HepG2 (cell line): ENCODE measurements at regions not wholly inside any gene's neighbourhood (a gene's known extent, or its start where the extent isn't known, plus 50 kb on each side); places are given as distances from the start of the nearest gene placed in this dataset.

Experiments used
- ATAC-seq: fragments of 200-7000 bp; cut with Tn5 transposase; 3 replicates; pipeline ENCODE4 v1.9.1; 2020; ENCODE audit warnings: mild to moderate bottlenecking, moderate library complexity
- BruUV-seq: library from RNA; stranded (reverse); fragments of 400-500 nt; replicated peaks from 2 replicates; lab custom pipeline; 2021; lab: Mats Ljungman, UMichigan
- CTCF ChIA-PET: fragments of 300-600 bp; formaldehyde crosslinking; extraction: SDS; loops from one replicate; lab custom pipeline; 2021; ENCODE audit warnings: low total read pairs, inconsistent platforms, low intra/inter-chr PET ratio; lab: Yijun Ruan, JAX
- POLR2A ChIA-PET: fragments of 350-600 bp; sonication (Branson Sonifier 250); formaldehyde crosslinking; loops from one replicate; lab custom pipeline; 2020; ENCODE audit warnings: antibody characterized with exemption, inconsistent platforms; lab: Yijun Ruan, JAX
- DNase-seq: peaks from one replicate; pipeline ENCODE4 v3.0.0-alpha.2; 2015; ENCODE audit warnings: low spot score
- FAIRE-seq: peaks from 3 replicates; lab custom pipeline; 2011; peaks lifted over from hg19 to GRCh38; lab: Jason Lieb, UNC
- H2AFZ ChIP-seq: one replicate; pipeline ENCODE4 v1.6.1; 2011; ENCODE audit warnings: low read length, inconsistent platforms
- H3K27ac ChIP-seq: fragments of 300-600 bp; 3 replicates; pipeline ENCODE4 v1.8.0; 2011; ENCODE audit warnings: mixed run types, mild to moderate bottlenecking, mixed read lengths, low read length, inconsistent platforms; ENCODE audit not compliant: insufficient read depth; ENCODE audit errors: extremely low read length
- H3K27me3 ChIP-seq, 2 experiments: fragments of 200-600 bp in 1 of 2; 2 replicates in 1 of 2; 3 replicates in 1 of 2; pipeline versions ENCODE4 v1.6.0 to v1.8.0; 2011; ENCODE audit warnings: low read length in 2 of 2, mild to moderate bottlenecking in 2 of 2, moderate library complexity in 2 of 2, inconsistent platforms in 1 of 2; ENCODE audit not compliant: insufficient read depth in 2 of 2, control insufficient read depth in 1 of 2
- H3K36me3 ChIP-seq, 2 experiments: fragments of 200-600 bp in 1 of 2; replicated peaks in 1 of 2; 2 replicates in 1 of 2; 3 replicates in 1 of 2; pipeline versions ENCODE4 v1.5.1 to v1.8.0; 2011; ENCODE audit warnings: low read length in 2 of 2, inconsistent platforms in 1 of 2; ENCODE audit not compliant: insufficient read depth in 2 of 2, control insufficient read depth in 1 of 2
- H3K4me1 ChIP-seq: 2 replicates; pipeline ENCODE4 v1.5.1; 2012; ENCODE audit warnings: low read length, inconsistent platforms; ENCODE audit not compliant: insufficient read depth
- H3K4me2 ChIP-seq: 2 replicates; pipeline ENCODE4 v1.6.0; 2011; ENCODE audit warnings: low read depth, low read length, inconsistent platforms
- H3K4me3 ChIP-seq, 3 experiments: fragments of 200-600 bp in 1 of 3; sonication (generic), shearing (Covaris generic) in 1 of 3; replicated peaks in 1 of 3; 2 replicates each; pipeline ENCODE4 v1.5.1; 2011 to 2016; ENCODE audit warnings: low read length in 3 of 3, inconsistent platforms in 2 of 3, low read depth in 2 of 3, mild to moderate bottlenecking in 2 of 3, control low read depth in 1 of 3, mixed read lengths in 1 of 3; ENCODE audit not compliant: insufficient read depth in 1 of 3
- H3K79me2 ChIP-seq: one replicate; pipeline ENCODE4 v1.6.1; 2011; ENCODE audit warnings: low read length, inconsistent platforms; ENCODE audit not compliant: insufficient read depth
- H3K9ac ChIP-seq: 2 replicates; pipeline ENCODE4 v1.6.0; 2011; ENCODE audit warnings: mild to moderate bottlenecking, low read depth, low read length, inconsistent platforms; ENCODE audit not compliant: insufficient read depth
- H3K9me3 ChIP-seq: 2 replicates; pipeline ENCODE4 v1.5.1; 2012; ENCODE audit warnings: mild to moderate bottlenecking, low read length
- H4K20me1 ChIP-seq: 2 replicates; pipeline ENCODE4 v1.6.0; 2011; ENCODE audit warnings: inconsistent platforms, mild to moderate bottlenecking, low read length, moderate library complexity; ENCODE audit not compliant: insufficient read depth
- ETS1 ChIP-seq: sonication (generic); formaldehyde crosslinking; IDR thresholded peaks from 2 replicates; pipeline ENCODE4 v1.4.0; 2020; ENCODE audit warnings: missing genetic modification reagents
- ETV5 ChIP-seq: IDR thresholded peaks from 2 replicates; pipeline ENCODE4 v1.6.1; 2018; ENCODE audit warnings: missing biosample characterization, missing genetic modification reagents, inconsistent platforms, borderline replicate concordance
- HNF4G ChIP-seq, 2 experiments: sonication (generic) in 1 of 2; formaldehyde crosslinking in 1 of 2; IDR thresholded peaks; 2 replicates each; pipeline versions ENCODE4 v1.4.0 to v1.6.1; 2011 to 2020; ENCODE audit warnings: borderline replicate concordance in 2 of 2, low read depth in 2 of 2, mild to moderate bottlenecking in 2 of 2, low read length in 1 of 2, missing genetic modification reagents in 1 of 2, moderate library complexity in 1 of 2
- MXD4 ChIP-seq: IDR thresholded peaks from 2 replicates; pipeline ENCODE4 v1.6.1; 2016; ENCODE audit warnings: mild to moderate bottlenecking, missing biosample characterization, missing genetic modification reagents
- NCOA1 ChIP-seq: sonication (generic); formaldehyde crosslinking; IDR thresholded peaks from 2 replicates; pipeline ENCODE4 v1.9.0; 2021; ENCODE audit warnings: missing genetic modification reagents
- NR0B2 ChIP-seq: sonication (generic); formaldehyde crosslinking; IDR thresholded peaks from 2 replicates; pipeline ENCODE4 v1.4.0; 2020; ENCODE audit warnings: mild to moderate bottlenecking, missing genetic modification reagents
- NR2F6 ChIP-seq, 2 experiments: IDR thresholded peaks; 2 replicates each; pipeline ENCODE4 v1.6.1; 2016; ENCODE audit warnings: antibody characterized with exemption in 1 of 2, mild to moderate bottlenecking in 1 of 2
- RBAK ChIP-seq: sonication (generic); formaldehyde crosslinking; IDR thresholded peaks from 2 replicates; pipeline ENCODE4 v1.5.1; 2020; ENCODE audit warnings: mild to moderate bottlenecking, missing genetic modification reagents
- SMAD9 ChIP-seq: sonication (generic); formaldehyde crosslinking; IDR thresholded peaks from 2 replicates; pipeline ENCODE4 v1.5.1; 2020; ENCODE audit warnings: mild to moderate bottlenecking, missing genetic modification reagents
- SMARCC2 ChIP-seq: fragments of 450-650 bp; IDR thresholded peaks from 2 replicates; pipeline ENCODE4 v1.6.1; 2017; ENCODE audit warnings: antibody characterized with exemption, mild to moderate bottlenecking
- SUZ12 ChIP-seq: fragments of 150-350 bp; IDR thresholded peaks from 2 replicates; pipeline ENCODE4 v1.6.1; 2014; ENCODE audit warnings: low read depth, low read length
- ZNF33A ChIP-seq: sonication (generic); formaldehyde crosslinking; IDR thresholded peaks from 2 replicates; pipeline ENCODE4 v1.5.1; 2020; ENCODE audit warnings: missing genetic modification reagents, mild to moderate bottlenecking, moderate library complexity, borderline replicate concordance
- ZNF430 ChIP-seq: sonication (generic); formaldehyde crosslinking; IDR thresholded peaks from 2 replicates; pipeline ENCODE4 v1.9.0; 2021; ENCODE audit warnings: mild to moderate bottlenecking, missing genetic modification reagents
- ZNF44 ChIP-seq: sonication (generic); formaldehyde crosslinking; IDR thresholded peaks from 2 replicates; pipeline ENCODE4 v1.5.1; 2020; ENCODE audit warnings: mild to moderate bottlenecking, missing genetic modification reagents
- ZNF543 ChIP-seq: sonication (generic); formaldehyde crosslinking; IDR thresholded peaks from 2 replicates; pipeline ENCODE4 v1.4.0; 2020; ENCODE audit warnings: mild to moderate bottlenecking, missing genetic modification reagents
- ZNF703 ChIP-seq: sonication (generic); formaldehyde crosslinking; IDR thresholded peaks from 2 replicates; pipeline ENCODE4 v1.5.1; 2020; ENCODE audit warnings: missing genetic modification reagents, mild to moderate bottlenecking, moderate library complexity, borderline replicate concordance
- WGBS: methylation state at CpG from one replicate; pipeline ENCODE4 v1.1.6; 2017; ENCODE audit warnings: low lambda C conversion rate; 5-methylcytosine and 5-hydroxymethylcytosine counted together
- in situ Hi-C: cut with HindIII; loops from 2 replicates; pipeline ENCODE4 v1.10.0; 2017; ENCODE audit warnings: low pct_unique_long_range_greater_than_20kb; ENCODE audit not compliant: extremely low pct_ligation_motif_present
- intact Hi-C: fragments of 100-400 bp; cut with micrococcal nuclease; formaldehyde crosslinking; loops from one replicate; pipeline ENCODE4 v1.10.0; 2022; ENCODE audit not compliant: unreplicated experiment
- TF ChIP-seq, protein P1 (sequence below): sonication (generic); formaldehyde crosslinking; IDR thresholded peaks from 2 replicates; pipeline ENCODE4 v1.8.0; 2022; ENCODE audit warnings: mild to moderate bottlenecking, missing genetic modification reagents
- TF ChIP-seq, protein P2 (sequence below): sonication (generic); formaldehyde crosslinking; IDR thresholded peaks from 2 replicates; pipeline ENCODE4 v1.4.0; 2020; ENCODE audit warnings: low read depth, mild to moderate bottlenecking, missing genetic modification reagents

- POLR2A ChIA-PET = no interaction called here
- no peaks in the 10 kb centered on the region for H4K20me1 ChIP-seq
- no peak overlapping the region for H2AFZ ChIP-seq
- no peak overlapping the region for H3K27ac ChIP-seq
- in situ Hi-C loops = no loop called here
- H3K9ac ChIP-seq = no peak overlapping the region
- H3K4me2 ChIP-seq = no peak overlapping the region
- no peak for DNase-seq
- no peaks in the 10 kb centered on the region for H3K4me1 ChIP-seq
- no peaks in the 10 kb centered on the region for H3K36me3 ChIP-seq
- CTCF ChIA-PET = no interaction called here
- BruUV-seq = no TSS peak
- peaks cover 80% of the 10 kb centered on the region for H3K9me3 ChIP-seq
- no peaks in the 10 kb centered on the region for H3K27me3 ChIP-seq
- no peak for ATAC-seq
- H3K4me3 ChIP-seq = no peak overlapping the region
- WGBS = 35% methylated on average over 4 of the region's 4 CpGs
- intact Hi-C loops = no loop called here
- FAIRE-seq = no peak
- TF ChIP-seq HNF4G (IDR thresholded peaks at IDR 0.05; ENCODE audit: borderline replicate concordance, low read depth, low read length) (no peak), HNF4G (CRISPR knock-in tag; IDR thresholded peaks at IDR 0.05; ENCODE audit: borderline replicate concordance, low read depth) (no peak), ZNF543 (CRISPR knock-in tag) (no peak), ETV5 (CRISPR knock-in tag) (no peak), NCOA1 (CRISPR knock-in tag) (no peak), ZNF430 (no peak), MXD4 (CRISPR knock-in tag) (no peak), ZNF33A (CRISPR knock-in tag) (no peak), ZNF44 (CRISPR knock-in tag) (no peak), SMAD9 (CRISPR knock-in tag) (no peak), NR2F6 (IDR thresholded peaks at IDR 0.05) (no peak), NR2F6 (CRISPR knock-in tag; IDR thresholded peaks at IDR 0.05) (no peak), SUZ12 (no peak), NR0B2 (CRISPR knock-in tag) (no peak), ZNF703 (CRISPR knock-in tag) (no peak), SMARCC2 (no peak), RBAK (CRISPR knock-in tag) (no peak), ETS1 (no peak)
- TF ChIP-seq, protein P1, sequence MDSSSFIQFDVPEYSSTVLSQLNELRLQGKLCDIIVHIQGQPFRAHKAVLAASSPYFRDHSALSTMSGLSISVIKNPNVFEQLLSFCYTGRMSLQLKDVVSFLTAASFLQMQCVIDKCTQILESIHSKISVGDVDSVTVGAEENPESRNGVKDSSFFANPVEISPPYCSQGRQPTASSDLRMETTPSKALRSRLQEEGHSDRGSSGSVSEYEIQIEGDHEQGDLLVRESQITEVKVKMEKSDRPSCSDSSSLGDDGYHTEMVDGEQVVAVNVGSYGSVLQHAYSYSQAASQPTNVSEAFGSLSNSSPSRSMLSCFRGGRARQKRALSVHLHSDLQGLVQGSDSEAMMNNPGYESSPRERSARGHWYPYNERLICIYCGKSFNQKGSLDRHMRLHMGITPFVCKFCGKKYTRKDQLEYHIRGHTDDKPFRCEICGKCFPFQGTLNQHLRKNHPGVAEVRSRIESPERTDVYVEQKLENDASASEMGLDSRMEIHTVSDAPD (CRISPR knock-in tag) = no peak
- TF ChIP-seq, protein P2, sequence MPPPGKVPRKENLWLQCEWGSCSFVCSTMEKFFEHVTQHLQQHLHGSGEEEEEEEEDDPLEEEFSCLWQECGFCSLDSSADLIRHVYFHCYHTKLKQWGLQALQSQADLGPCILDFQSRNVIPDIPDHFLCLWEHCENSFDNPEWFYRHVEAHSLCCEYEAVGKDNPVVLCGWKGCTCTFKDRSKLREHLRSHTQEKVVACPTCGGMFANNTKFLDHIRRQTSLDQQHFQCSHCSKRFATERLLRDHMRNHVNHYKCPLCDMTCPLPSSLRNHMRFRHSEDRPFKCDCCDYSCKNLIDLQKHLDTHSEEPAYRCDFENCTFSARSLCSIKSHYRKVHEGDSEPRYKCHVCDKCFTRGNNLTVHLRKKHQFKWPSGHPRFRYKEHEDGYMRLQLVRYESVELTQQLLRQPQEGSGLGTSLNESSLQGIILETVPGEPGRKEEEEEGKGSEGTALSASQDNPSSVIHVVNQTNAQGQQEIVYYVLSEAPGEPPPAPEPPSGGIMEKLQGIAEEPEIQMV (CRISPR knock-in tag) = no peak
- H3K79me2 ChIP-seq = no peaks in the 10 kb centered on the region
Observed at GRCh38 chr14:29489911-29490425, 437.7 kb downstream of the PRKD1 start.
